NB4 (cell line): ENCODE measurements at regions not wholly inside any gene's neighbourhood (a gene's known extent, or its start where the extent isn't known, plus 50 kb on each side); places are given as distances from the start of the nearest gene placed in this dataset.

ENCODE experiments used
- CTCF ChIP-seq: IDR thresholded peaks from one replicate; pipeline ENCODE4 v1.5.1; 2012; ENCODE audit warnings: low read depth, low read length
- MAX ChIP-seq: IDR thresholded peaks from 2 replicates; pipeline ENCODE4 v1.6.1; 2011; ENCODE audit warnings: low read depth, low read length
- MYC ChIP-seq: IDR thresholded peaks from 2 replicates; pipeline ENCODE4 v1.6.1; 2011; ENCODE audit warnings: low read depth, low read length
- POLR2A ChIP-seq: IDR thresholded peaks from 2 replicates; pipeline ENCODE4 v1.6.1; 2011; ENCODE audit warnings: mild to moderate bottlenecking; ENCODE audit not compliant: insufficient read length; ENCODE audit errors: extremely low read depth

- TF ChIP-seq POLR2A = no peak
- no peak for TF ChIP-seq CTCF
- no peak for TF ChIP-seq MYC
- no peak for TF ChIP-seq MAX
These were observed 205.7 kb downstream of the REEP3 start for GRCh38 chr10:63726867-63727266.
